22Rv1 (cell line): ENCODE measurements at regions not wholly inside any gene's neighbourhood (a gene's known extent, or its start where the extent isn't known, plus 50 kb on each side); places are given as distances from the start of the nearest gene placed in this dataset.

ENCODE experiments used
- CTCF ChIP-seq: fragments of 450-650 bp; IDR thresholded peaks from 2 replicates; pipeline ENCODE4 v1.5.1; 2017; ENCODE audit warnings: mild to moderate bottlenecking
- ZFX ChIP-seq: fragments of 450-650 bp; IDR thresholded peaks from 2 replicates; pipeline ENCODE4 v1.6.1; 2017; ENCODE audit warnings: antibody characterized with exemption, borderline replicate concordance

- TF ChIP-seq CTCF = no peak
- no peak for TF ChIP-seq ZFX
Measured at GRCh38 chr3:168815946-168816345, 720.2 kb upstream of the GOLIM4 start.
